ENCODE measurements at regions not wholly inside any gene's neighbourhood (a gene's known extent, or its start where the extent isn't known, plus 50 kb on each side); places are given as distances from the start of the nearest gene placed in this dataset.

DNA sequence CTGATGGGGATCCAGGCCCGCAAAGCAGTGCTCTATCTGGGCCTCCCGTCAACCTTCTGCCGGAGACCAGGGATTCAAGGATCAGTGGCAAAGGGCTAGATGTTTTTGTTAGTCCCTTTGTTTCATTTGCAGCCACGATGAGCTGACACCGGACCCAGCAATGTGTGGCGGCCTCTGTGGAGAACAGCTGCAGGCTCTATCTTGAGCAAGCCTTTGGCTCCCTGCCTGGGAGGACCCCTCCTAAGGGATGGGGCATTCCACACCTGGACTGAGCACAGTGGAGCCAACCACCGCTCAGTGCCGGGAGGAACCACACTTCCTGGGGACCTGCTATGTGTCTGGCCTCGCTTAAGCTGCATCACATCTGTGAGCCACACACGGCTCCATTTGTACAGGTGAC lies 215.8 kb downstream of the RBFOX3 start:
- H3K36me3 ChIP-seq (ENCODE audit: control insufficient read depth in 2 of 2, extremely low read depth in 1 of 2, insufficient read depth in 2 of 2, low read length in 2 of 2) = no peaks in the 10 kb centered on the region
- no peak overlapping the region for H2AFZ ChIP-seq (ENCODE audit: low read depth, low read length)
- no peak overlapping the region for H3K4me2 ChIP-seq (ENCODE audit: insufficient read depth, low read length)
- FAIRE-seq (no peak), DNase-seq (ENCODE audit: low read depth, low spot score) (no peak)
- no peaks in the 10 kb centered on the region for H3K9me1 ChIP-seq (replicated peaks; ENCODE audit: control insufficient read depth, extremely low read depth, insufficient read depth, low read length)
- peaks cover 0 to 5% of the 10 kb centered on the region in 2 experiments for H3K27me3 ChIP-seq (ENCODE audit: control insufficient read depth in 2 of 2, insufficient read depth in 2 of 2, low read length in 2 of 2)
- H3K27ac ChIP-seq (ENCODE audit: insufficient read depth, low read depth, low read length) = no peak overlapping the region
- CTCF ChIA-PET = interaction anchor here (5.8 to 13.5 kb wide), 4 partner anchors 10 to 350 kb away, joined by 108 to 428 read pairs (median 126); no protein-coding TSS in a partner anchor
- intact Hi-C loops (cut with micrococcal nuclease) = no loop called here
- H3K9ac ChIP-seq (replicated peaks; ENCODE audit: extremely low read depth, insufficient read depth, low read length) = no peak overlapping the region
- H3K4me1 ChIP-seq (ENCODE audit: control insufficient read depth, extremely low read depth, insufficient read depth, low read length) = no peaks in the 10 kb centered on the region
- no peaks in the 10 kb centered on the region for H3K9me3 ChIP-seq (replicated peaks; ENCODE audit: control insufficient read depth, insufficient read depth, low read length)
- POLR2A ChIA-PET = no interaction called here
- no TSS peak for BruUV-seq (replicated peaks)
- dilution Hi-C loops (cut with MboI; ENCODE audit: extremely low pct_ligation_motif_present, low sequenced_read_pairs) = no loop called here
- H4K20me1 ChIP-seq (replicated peaks; ENCODE audit: control insufficient read depth, extremely low read depth, insufficient read depth, low read length) = no peaks in the 10 kb centered on the region
- H3K79me2 ChIP-seq (ENCODE audit: control insufficient read depth, insufficient read depth, low read length) = no peaks in the 10 kb centered on the region
- no peak overlapping the region for H3K4me3 ChIP-seq (replicated peaks in 1 of 3; ENCODE audit: insufficient read depth in 1 of 3, low read depth in 1 of 3, low read length in 3 of 3)
- TF ChIP-seq FOS (IDR thresholded peaks at IDR 0.05; ENCODE audit: borderline replicate concordance, insufficient read depth, low read length) (no peak), POLR2A (IDR thresholded peaks at IDR 0.05; ENCODE audit: low read depth, low read length) (no peak), CTCF (IDR thresholded peaks at IDR 0.05; ENCODE audit: extremely low read depth in 1 of 2, insufficient read depth in 1 of 2, low read depth in 1 of 2, low read length in 2 of 2) (no peak), POLR2AphosphoS5 (IDR thresholded peaks at IDR 0.05; ENCODE audit: insufficient read depth, low read depth, low read length) (no peak), JUN (IDR thresholded peaks at IDR 0.05; ENCODE audit: borderline replicate concordance, insufficient read depth, insufficient read length, low read depth) (no peak), MYC (IDR thresholded peaks at IDR 0.05; ENCODE audit: low read depth, low read length) (no peak), MAX (IDR thresholded peaks at IDR 0.05; ENCODE audit: insufficient read depth, insufficient read length) (no peak), GATA2 (IDR thresholded peaks at IDR 0.05; ENCODE audit: insufficient read depth, insufficient read length, low read depth, low read length) (no peak), EZH2 (IDR thresholded peaks at IDR 0.05; ENCODE audit: borderline replicate concordance, low read depth, low read length, severe bottlenecking) (no peak)
